ENCODE measurements at regions not wholly inside any gene's neighbourhood (a gene's known extent, or its start where the extent isn't known, plus 50 kb on each side); places are given as distances from the start of the nearest gene placed in this dataset.

DNA sequence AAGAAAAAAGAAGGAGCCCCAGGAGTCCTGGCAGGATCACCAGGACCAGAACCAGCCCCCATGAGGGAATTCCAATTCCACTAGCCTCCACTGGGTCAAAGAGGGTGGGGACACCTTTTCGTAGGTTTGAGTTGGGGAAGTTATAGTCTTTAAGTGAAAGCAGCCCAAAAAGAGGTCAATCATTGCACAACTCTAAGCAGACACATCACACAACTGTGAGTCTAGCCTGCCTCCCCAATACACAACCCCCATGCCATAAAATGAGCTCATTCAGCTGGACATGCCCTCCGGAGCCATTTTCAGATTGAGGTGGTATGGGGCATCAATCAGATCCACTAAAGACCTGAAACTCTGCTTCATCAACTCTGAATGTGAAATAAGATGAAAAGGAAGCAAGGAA, 179.9 kb downstream of the NPHP4 start:
- H3K4me3 ChIP-seq (ENCODE audit: low read length) = no peak overlapping the region
- no peak for DNase-seq (ENCODE audit: low read depth)
- TF ChIP-seq, protein P1, sequence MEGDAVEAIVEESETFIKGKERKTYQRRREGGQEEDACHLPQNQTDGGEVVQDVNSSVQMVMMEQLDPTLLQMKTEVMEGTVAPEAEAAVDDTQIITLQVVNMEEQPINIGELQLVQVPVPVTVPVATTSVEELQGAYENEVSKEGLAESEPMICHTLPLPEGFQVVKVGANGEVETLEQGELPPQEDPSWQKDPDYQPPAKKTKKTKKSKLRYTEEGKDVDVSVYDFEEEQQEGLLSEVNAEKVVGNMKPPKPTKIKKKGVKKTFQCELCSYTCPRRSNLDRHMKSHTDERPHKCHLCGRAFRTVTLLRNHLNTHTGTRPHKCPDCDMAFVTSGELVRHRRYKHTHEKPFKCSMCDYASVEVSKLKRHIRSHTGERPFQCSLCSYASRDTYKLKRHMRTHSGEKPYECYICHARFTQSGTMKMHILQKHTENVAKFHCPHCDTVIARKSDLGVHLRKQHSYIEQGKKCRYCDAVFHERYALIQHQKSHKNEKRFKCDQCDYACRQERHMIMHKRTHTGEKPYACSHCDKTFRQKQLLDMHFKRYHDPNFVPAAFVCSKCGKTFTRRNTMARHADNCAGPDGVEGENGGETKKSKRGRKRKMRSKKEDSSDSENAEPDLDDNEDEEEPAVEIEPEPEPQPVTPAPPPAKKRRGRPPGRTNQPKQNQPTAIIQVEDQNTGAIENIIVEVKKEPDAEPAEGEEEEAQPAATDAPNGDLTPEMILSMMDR (conservative IDR thresholded peaks at IDR 0.05; ENCODE audit: low read length) = no peak

DNA sequence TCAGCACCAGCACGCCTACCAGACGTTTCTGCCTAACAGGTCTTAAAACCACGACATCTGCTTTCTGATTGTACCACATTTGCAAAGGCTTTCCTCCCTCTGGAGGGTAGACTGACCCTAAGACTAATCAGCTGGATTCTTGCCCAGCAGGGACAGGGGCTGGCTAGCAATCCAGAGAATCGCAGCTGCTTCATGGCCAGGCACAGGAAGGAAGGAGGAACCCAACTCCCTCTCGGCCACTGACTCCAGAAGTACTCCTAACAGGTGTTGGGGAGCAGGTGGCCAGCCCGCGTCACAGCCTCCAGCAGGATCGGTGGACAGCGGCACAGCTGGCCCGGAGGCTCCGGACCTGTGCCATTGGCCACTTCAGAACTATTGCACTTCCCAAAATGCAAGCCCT, 180.8 kb downstream of the NPHP4 start:
- H3K4me3 ChIP-seq (ENCODE audit: low read length) = no peak overlapping the region
- TF ChIP-seq, protein P1 (conservative IDR thresholded peaks at IDR 0.05; ENCODE audit: low read length) = no peak
- DNase-seq (ENCODE audit: low read depth) = no peak

DNA sequence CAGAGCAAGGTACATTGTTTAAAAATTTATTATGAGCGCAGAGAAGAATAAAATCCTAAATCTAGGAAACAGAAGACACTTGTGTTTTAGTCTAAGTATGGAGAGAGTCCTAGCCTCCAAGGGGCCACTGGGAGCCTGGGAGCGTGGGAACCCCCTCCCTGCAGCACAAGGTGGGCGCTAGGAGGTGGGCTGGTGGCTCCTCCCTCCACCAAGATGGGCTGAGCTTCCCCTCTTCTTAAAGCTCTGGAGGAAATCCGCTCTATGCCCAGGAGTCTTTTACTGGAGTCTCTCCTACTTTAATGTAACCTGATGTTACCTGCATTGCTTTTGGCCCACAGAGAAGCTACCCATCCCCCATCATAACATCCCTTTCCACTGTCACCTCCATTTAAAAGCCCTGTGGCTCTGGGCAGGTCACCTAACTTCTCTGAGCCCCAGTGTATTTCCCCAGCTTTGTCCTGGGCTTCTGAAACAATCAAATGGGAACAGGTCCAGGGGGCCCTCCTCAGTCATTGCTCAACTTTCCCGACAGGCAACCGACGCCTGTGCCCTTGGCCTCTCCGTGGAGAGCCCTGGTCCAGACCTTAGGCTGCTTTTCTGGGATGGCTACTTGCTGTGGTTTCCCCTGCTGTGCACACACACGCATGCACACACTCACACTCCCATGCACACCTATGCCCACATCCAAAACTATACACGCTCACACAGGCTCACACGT, 181.5 kb downstream of the NPHP4 start:
- TF ChIP-seq, protein P1 (conservative IDR thresholded peaks at IDR 0.05; ENCODE audit: low read length) = no peak
- no peak for DNase-seq (ENCODE audit: low read depth)
- H3K4me3 ChIP-seq (ENCODE audit: low read length) = no peak overlapping the region

DNA sequence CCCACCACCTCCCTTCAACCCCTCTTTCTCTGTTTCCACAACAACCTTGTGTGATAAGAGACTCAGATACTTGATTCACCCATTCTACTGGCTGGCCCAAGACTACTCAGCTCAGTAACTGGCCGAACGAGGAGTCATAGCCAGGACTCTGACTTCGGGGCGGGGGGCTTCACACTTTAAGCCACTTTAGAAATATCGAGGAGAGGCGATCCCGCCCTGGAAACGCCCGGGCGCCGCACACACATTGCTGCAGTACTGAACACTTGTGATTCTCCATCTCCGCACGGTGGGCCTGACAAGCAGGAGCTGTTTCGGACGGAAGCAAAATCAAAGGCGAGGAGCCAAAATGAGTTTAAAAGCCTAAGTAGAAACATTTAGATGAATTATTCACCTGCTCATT, 182.1 kb downstream of the NPHP4 start:
- H3K4me3 ChIP-seq (ENCODE audit: low read length) = no peak overlapping the region
- TF ChIP-seq, protein P1 (conservative IDR thresholded peaks at IDR 0.05; ENCODE audit: low read length) = no peak
- DNase-seq (ENCODE audit: low read depth) = no peak

DNA sequence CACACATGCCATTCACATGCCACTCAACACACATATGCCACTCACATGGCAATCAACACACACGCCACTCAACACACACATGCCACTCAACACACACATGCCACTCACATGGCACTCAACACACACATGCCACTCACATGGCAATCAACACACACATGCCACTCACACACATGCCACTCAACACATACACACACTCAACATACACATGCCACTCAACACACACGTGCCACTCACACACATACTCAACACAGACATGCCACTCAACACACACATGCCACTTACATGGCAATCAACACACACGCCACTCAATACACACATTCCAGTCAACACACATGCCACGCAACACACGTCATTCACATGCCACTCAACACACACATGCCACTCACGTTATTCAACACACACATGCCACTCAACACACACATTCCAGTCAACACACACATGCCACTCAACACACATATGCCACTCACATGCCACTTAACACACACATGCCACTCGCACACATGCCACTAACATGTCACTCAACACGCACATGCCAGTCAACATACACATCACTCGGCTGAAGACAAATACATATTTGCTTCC, 182.9 kb downstream of the NPHP4 start:
- TF ChIP-seq, protein P1 (conservative IDR thresholded peaks at IDR 0.05; ENCODE audit: low read length) = no peak
- no peak overlapping the region for H3K4me3 ChIP-seq (ENCODE audit: low read length)
- no peak for DNase-seq (ENCODE audit: low read depth)

DNA sequence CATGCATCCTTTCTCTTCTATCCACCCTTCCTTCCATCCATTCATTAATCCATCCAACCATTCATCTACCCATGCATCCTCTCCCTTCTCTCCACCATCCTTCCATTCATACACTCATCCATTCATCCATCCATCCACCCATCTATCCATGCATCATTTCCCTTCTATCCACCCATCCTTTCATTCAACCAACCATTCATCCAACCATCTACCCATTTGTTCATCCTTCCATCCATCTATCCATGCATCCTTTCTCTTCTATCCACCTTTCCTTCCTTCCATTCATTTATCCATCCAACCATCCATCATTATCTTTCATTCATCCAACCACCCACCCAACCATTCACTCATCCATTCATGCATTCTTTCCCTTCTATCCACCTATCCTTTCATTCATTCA, 188.4 kb downstream of the NPHP4 start:
- no peak for DNase-seq (ENCODE audit: low read depth)
- H3K4me3 ChIP-seq (ENCODE audit: low read length) = no peak overlapping the region
- TF ChIP-seq, protein P1 (conservative IDR thresholded peaks at IDR 0.05; ENCODE audit: low read length) = no peak

DNA sequence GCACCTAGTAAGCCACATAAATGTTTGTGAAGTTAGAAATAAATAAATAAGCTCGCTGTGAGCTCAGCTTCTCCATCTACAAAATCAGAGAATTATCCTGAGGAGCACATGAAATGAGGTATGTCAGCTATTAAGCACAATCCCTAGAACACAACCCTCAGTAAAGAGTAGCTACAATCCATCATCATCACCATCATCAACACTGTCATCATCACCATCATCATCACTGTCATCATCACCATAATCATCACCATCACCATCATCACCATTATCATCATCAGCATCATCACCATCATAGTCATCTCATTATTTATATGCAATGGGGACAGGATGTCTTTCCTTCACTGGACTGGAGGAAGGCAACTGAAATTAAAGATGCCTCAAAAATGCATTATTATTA, 189.6 kb downstream of the NPHP4 start:
- TF ChIP-seq, protein P1 (conservative IDR thresholded peaks at IDR 0.05; ENCODE audit: low read length) = no peak
- no peak for DNase-seq (ENCODE audit: low read depth)
- no peak overlapping the region for H3K4me3 ChIP-seq (ENCODE audit: low read length)
